DMS 273 treated with DMSO at 0.1 percent for 48 hours (cell line): ENCODE measurements at regions not wholly inside any gene's neighbourhood (a gene's known extent, or its start where the extent isn't known, plus 50 kb on each side); places are given as distances from the start of the nearest gene placed in this dataset.

Experiments
- DNase-seq: peaks from one replicate; lab custom pipeline; 2025; lab: John Stamatoyannopoulos, UW

DNA sequence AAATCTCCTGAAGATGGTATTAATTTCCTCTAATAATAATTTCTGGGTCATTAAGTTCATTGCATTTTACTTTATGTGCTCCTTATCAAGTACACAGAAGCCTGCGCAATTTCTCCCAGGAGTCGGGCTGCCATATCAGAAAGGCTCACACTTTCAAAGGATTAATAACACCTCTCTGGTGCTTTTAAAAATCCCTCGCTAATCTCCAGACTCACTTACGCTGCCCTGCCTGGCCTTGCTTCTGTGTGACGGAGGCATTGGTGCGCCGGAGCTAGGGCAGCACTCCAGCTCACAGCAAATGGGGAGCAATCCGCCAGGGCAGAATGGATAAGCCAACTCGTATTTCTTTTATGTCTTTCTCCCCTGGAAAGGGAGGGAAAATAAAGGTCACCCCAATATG, 300.8 kb downstream of the EFNB2 start:
- no peak for DNase-seq

DNA sequence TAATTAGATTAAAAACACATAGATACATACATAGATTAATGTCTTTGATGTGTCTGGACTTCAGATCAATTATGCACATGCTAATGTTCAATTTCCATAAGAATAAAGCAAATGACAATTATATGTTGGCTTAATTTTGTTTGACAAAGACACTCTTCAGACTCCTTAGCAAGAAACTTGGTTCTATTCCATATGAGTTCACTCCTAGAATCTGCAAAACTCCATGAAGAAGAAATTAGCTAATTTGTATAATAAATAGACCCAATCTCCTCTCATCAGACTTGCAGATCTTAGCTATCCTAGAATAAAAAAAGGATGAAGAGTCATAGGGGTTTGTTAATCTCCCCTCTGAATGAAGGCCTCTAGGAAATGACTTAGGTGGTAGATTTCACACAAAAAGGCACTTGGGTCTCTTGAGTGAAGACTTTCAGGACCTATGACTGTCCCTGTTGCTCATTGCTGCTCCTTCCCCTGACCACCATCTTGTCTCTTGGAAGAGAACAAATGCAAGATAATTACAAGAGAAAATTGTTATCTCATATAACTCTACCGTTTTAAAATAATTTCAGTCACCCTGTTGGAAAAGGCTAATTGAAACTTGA, 302.2 kb downstream of the EFNB2 start:
- no peak for DNase-seq

DNA sequence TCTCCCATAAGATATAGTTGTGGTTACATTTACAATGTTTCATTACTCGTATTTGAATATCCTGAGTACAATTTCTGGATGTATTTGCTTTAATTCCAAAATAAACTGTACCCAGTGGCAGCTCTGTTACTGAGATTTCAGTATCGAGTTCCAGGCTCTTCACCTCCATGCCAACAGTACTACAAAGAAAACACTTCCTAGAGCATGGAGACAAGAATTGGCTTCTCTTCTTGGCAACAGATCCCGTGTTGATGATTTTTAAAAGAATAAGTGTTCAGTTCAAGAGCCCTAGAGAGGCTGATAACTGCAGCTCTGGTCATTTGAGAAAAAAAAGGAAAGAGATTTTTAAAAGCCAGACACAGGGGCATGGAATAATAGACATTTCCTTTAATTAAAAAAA, 302.8 kb downstream of the EFNB2 start:
- no peak for DNase-seq

DNA sequence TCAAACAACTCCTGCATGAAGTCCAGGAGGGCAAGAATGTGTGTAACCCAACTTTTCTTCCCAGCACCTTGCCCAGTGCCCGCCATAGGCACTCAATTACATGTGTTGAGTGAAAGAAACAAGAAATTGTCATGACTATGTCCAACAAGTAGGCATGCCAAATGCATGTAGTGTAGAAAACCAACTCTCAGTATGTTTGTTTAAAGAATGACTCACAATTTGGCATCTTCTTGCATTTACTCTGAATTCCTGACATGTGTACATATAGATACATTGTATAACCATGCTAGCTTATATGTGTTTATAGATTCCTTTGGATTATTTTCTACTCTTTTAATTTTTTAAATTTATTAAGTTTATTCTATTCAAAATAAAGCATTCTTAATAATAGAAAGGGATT, 305.0 kb downstream of the EFNB2 start:
- DNase-seq, result no peak

DNA sequence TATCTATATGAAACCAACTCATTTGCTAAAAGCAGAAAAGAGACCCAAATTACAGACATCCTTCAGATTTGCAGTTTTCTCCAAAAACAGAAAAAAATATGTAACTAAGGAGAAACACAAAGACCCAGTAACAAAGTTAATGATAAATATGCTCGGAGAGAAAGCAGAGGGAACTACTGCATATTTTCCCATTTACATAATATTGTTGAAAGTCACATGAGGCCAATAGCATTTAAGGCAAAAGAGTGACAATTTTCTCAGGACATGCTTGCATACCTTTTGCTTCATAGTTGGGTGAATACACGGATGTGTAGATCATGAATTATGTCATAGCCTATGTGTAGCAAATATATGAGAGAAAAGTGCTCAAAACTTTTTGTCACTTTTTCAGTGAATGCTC, 310.3 kb downstream of the EFNB2 start:
- DNase-seq, result no peak

DNA sequence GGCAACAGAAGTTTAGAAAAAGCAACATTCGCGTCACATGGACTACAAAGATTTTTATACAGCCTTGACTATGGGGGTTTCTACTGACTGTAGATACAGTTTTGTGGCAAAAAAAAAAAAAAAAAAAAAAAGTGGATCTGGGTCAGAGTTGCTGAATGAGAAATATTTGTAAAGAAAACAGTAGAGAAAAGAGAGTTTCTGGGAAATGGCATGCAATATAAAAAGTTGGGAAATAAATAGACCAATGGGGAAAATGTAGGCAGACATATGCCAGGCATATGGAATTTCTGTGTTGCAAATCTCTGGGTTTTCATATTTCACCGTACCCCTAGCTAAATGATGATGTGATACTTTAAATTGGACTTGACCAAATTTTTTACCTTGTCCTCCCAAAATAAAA, 315.3 kb downstream of the EFNB2 start:
- DNase-seq, result no peak

DNA sequence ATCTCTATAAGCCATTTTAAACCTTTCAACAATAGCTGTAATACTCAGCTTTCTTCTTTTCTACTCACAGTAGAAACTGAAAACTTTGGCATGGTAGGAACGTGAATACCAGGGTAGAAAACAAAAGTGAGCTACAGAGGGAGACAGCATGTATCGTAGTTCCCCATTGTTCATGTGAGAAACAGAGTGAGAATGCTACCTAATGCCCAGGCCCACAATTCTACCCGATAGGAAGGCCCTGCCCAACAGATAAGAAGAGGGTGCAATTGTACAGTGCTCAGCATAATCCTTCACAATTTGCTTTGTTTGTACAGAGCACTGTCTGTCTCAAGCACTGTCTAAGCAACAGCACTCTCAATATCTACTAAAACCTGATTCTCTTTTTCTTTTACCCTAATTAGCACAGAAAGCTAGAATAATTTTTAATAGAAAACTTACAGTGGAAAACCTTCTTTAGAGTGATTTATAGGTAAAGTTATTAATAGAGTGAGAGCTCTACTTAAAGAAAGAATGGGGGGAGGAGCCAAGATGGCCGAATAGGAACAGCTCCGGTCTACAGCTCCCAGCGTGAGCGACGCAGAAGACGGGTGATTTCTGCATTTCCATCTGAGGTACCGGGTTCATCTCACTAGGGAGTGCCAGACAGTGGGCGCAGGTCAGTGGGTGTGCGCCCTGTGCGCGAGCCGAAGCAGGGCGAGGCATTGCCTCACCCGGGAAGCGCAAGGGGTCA, 322.3 kb downstream of the EFNB2 start:
- DNase-seq, result no peak

DNA sequence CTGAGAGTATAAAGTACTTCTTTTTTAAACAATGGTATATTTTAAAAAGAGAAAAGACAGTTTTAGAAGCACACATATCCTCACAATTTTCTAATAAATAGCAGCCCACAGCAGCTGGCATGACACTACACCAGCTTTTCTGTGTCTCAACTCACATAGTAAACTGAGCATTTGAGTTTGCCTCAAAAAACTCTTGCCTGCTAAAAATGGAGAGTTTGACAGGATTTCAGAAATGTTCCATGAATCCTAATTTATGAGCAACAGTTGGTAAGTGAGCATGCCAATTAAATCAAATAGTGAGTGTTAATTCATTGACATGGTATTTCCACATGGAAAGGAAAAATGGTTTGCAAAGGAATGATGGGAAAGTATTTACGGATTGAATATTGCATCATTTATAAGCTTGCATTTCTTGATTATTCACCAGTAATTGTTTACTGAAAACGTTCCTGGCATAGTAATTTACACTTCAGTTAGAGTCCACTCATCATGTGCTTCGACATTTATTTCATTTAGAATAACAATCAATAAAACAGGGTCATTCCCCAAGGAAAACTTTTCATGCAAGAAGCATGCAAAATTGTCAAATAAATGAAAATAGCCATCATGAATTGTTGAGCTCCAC, 323.0 kb downstream of the EFNB2 start:
- no peak for DNase-seq

DNA sequence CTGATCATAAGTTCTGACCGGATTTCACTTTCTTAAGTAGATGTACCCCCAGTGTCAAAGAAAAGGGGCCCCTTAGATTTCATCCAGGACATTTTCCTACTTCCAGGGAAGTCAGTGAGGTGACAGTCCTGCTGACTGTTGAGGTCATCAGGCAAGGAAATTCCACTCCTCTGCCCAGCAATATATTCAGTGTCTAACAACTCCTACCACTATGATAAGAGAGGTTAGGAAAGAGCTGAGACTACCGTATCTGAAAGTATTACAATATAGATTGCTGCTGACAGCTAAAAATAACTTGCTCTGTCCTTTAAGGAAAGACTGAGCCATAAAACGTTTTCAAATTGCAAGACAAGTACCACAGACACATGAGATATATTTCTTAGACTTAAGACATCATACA, 325.1 kb downstream of the EFNB2 start:
- no peak for DNase-seq

DNA sequence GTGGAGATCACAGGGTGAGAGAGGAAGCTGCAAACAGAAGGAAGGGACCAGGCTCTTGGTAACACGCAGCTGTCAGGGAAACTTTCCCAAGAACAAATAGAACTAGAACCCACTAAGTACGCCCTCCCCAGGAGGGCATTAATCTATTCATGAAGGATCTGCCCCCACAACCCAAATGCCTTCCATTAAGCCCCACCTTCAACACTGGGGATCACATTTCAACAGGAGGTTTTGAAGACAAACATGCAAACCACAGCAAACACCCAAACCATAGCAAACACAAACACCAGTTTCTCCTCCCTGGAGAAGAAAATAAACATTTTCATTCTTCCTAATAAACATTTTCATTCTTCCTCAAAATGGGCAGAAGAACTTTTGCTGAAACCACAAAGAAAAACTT, 329.6 kb downstream of the EFNB2 start:
- DNase-seq, result no peak

DNA sequence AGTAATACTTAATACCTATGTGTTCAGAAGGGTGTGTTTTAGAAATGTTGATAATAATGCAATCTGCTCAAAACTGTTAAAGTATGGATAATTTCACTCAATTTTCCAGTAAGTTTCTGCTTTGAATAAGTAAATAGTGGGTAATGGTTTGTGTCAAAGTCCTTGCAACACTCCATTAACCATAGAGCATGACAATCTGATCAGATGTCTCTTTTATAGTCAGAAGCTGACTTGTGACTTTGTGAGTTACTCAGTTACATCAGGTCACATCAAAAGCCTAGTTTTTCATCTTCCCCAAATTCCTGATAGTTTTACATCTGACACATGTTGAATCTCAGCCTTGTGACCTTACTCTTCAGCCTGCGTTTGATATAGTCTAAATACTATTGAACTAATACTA, 338.0 kb downstream of the EFNB2 start:
- no peak for DNase-seq

DNA sequence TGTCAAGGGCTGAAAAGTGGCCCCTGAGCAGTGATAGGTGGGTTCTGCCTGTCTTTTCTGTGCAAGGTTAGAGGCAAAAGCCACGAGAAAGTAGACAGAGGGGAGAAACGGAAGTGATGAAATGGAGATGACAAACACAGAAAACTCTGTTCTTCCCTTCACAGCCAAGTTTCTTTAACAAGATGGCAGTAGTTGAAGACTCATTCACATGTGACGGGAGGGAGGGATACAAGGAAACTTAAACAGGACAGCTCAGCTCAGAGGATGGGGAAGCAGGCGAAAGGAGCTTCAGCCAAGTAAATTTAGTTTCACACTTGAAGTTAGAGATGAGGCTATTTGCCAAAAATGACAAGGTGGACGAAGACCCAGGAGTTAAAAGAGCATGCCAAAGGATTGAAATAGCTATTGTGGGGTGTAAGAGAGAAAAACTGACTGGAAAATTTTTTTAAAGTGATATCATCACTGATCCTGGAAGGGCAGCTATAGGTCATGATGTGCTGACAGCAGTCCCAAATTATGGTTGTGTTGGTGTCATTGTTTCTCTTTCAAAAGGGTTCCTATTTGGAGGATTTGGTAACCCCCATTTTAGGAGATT, 347.9 kb downstream of the EFNB2 start:
- DNase-seq, result no peak

DNA sequence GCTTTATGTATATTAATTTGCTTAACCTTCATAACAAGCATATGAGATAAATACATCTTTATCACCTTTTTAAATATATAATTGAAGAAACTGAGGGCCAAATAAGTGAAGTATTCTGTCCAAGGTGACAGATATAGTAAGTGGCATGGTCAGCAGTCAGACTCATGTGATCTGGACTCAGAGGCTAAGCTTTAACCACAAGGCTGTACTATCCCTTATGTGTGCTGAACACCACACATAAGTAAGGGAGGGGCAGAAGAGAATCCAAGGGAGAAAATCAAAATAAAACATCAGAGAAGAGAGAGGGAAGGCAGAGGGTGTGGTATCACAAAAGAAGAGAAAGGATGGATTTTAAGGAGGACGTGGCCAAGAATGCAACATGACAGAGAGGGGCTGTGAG, 348.4 kb downstream of the EFNB2 start:
- no peak for DNase-seq

DNA sequence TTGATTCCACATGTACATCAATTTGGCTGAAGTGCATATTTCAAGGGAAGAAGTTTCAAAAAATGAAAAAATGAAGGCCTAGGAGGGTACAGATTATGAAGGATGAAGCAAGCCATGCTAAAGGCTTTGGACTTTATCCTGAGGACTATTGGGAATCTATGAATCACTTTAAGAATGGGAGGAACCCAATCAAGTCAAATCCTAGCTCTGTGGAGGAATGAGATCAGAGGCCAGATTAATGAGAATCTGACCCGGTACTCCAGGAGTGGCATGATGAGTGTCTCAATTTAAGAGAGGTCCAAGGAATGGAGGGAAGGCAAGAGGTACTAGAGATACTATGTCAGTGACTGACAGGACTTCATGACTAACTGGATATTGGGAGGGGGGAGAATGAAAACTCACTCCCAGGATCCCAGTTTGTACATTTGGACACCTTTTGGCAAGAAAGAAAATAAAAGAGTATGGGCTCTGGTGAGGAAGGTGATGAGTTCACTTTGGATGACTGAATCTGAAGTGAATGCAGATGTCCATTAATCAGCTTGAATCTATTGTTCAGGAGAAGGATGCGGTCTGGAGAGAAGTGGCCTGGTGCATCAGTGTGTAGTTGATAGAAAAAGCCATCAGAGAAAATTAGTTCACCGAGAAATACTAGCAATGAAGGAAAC, 349.0 kb downstream of the EFNB2 start:
- DNase-seq, result no peak

DNA sequence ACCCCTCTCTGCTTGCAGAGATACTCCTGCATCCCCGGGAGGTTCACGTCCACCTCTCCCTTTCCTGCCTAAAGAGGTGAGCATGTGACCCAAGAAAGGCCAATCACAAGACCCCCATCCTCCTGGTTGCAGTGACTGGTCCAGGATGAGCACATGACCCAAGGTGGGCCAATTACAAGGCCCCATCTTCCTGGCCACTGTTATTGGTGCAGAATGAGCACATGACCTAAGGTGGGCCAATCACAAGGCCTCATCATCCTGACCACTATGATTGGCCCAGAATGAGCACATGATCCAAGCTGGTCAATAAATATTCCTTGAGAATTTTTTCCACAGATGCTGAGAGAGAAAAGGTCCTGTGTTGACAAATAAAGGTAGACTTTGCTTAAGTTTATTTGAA, 350.7 kb downstream of the EFNB2 start:
- no peak for DNase-seq

DNA sequence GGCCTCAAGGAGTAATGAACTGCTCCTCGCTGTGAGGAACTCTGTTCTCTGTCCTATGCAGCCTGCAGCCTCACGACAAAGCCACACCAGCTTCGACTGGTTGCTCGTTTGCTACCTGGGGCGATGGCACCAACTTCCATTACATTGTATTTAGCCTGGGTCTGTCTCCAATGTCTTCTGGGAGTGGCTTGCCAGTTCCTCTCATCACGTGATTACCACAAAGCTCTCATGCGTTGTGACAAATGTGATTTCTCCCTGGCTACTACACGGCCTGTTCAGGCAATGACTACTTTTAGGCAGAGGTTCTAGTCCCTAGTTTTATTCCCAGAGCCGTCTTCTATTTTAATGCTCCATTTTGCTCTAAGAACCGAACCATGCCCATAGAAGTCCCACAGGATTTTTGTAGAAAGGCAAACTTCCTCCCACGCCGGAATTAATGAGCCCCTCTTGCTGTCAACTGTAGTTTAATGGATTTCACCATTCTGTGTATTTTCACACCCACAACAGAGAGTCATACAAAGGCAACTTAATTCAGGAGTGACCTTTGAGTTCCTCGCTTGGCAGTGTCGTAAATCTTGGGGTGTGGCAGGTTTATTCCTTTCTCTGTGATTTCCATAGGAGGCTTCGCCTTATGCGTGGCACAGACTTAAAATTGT, 351.9 kb downstream of the EFNB2 start:
- DNase-seq, result no peak

DNA sequence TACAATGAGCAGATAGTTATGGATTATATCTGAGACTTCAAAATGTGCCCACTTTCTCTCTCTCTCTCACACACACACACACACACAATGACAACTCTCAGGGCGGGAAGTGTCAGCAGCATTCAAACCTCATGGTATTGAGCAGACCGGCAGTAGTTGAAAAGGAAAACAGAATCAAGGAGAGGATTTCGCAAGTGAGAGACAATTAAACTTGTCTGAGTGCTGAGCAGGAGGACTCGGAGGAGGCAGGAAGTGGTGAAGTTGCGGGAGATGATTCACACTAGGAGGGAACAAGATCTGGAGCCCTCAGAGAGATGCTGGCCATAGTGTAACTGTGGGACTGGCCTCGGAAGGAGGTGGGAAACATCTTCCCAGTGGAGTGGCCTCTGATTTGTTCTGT, 353.1 kb downstream of the EFNB2 start:
- DNase-seq, result no peak

DNA sequence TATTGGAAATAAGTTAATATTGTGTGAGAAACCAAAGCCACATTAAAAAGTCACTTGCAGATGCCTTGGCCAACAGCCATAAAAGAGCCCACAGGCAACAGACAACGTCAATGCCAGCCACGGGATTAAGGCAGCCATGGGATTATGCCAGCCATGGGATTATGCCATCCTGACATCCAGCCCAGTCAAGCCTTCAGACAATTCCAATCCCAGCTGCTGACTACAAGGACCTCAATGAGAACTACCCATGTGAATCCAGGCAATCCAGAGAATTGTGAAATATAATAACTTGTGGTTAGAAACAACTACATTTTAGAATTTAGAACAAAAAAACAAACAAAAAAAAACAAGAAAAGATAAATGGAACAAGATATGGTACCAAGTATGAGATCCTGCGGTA, 356.6 kb downstream of the EFNB2 start:
- DNase-seq, result no peak

DNA sequence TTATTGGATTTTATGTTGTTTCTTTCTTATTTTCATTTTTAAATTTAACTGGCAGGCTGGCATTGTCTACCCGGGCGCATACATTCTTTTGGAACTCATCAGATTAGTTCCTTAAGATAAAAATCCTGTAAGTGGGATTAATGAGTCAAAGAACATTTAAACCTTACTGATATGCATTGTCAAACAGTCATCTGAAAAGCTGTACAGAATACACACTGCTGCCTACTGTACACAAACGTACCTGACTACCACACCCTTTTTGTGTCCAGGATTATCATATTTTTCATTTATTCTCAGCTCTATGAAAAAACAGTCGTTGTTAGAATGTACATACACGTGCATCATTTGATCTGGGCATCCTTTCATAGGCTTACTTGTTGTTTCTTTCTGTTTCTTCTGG, 358.3 kb downstream of the EFNB2 start:
- no peak for DNase-seq

DNA sequence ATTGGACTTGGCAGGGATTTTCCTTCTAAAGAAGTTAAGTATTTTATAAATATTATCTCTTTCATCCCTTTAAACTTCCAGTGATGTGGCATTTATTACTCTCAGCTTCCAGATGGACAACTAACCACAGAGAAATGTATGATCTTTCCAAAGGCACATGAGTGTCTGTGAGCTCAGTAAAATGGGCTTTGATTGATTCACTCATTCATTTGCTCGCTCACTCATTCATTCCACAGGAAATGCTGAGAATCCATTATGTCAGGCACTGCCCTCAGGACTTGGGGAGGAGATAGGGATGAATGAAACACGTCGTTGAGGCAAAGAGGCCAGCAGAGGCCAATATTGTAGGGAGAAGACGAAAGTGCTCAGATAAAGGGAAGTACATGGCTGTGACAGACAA, 359.3 kb downstream of the EFNB2 start:
- no peak for DNase-seq

DNA sequence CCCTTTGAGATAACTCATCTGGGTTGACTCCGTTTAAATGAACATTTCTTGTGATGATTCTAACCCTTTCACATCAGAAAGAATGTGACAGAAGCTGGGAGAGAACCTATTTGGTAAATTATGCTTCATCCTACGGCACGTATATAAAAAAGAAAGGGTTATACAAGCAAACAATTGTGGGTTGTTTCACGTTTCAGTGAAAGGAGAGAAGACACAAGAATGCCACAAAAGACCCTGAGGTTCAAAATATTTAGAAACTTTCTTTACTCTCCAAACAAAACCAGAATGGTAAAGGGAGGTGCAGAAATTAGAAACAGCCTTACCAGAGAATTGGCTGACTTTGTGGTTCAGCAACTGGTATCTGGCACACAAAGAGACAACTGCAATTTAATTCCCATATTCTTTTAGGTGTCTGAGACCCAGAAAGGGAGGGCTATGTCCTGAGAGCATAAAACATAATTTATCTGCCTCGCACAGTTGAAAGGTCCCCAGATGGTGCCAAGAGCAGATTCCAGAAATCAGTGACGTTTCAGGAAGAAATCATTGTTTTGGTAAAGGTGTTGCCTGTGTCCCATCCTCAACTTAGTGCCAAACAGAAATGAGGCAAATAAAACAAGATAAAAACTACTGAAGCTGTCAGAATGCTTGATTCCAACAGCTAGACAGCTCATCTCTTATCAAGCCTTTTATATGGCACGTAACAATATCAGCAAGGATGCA, 361.4 kb downstream of the EFNB2 start:
- DNase-seq, result no peak

DNA sequence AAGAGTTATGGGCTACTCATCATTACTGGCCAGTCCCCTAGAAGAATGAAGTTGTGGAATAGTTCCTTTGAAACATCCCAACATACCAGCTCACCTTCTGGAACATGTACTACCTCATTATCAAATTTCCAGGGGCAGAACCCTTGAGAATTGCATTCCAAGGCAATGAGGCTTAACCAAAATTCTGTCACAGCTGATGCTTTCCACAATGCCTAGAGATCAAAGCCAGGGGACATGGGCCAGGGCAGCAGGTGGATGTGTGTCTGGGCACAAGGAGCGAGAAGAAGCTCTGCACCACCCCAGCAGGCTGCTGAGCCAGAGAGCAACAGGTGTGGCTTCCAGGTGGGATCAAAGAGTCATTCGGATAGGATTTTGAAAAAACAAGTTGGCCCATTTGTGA, 362.1 kb downstream of the EFNB2 start:
- DNase-seq, result no peak
